ENCODE measurements at regions not wholly inside any gene's neighbourhood (a gene's known extent, or its start where the extent isn't known, plus 50 kb on each side); places are given as distances from the start of the nearest gene placed in this dataset.

DNA sequence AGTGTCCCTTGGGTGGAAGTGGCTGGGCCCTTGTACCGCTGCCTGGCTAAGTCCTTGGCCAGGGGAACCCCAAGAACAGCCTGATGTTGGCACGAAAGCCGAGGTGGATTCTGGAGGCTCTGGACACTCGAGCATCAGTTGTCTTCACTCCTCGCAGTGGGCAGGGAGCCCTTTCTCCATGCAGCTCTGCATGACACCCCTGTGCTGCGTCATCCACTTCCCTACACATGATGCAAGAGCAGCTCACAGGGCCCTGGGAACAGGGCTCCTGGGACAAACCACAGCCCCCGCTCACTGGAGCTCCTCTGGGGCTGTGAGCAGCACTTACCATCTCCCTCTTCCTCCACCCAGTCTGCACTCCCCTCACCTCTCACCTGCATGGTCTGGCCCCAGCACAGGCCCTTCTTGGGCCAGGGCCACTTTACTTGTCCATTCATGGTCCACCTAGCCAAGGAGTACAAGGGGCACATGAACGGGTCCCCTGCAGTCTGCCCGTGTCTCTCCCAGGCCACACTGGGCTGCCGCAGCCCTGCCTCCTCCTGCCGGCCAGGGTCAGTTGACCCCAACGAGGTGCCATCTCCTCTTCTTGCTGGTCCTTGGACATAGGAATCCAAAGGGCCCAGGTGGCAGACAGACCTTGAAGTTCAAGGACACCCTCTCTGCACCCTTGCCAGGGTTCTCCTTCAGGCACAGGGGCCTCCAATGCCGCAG is 66.5 kb downstream of the IGF2 start:
- ChIA-PET CTCF (no interaction called here), POLR2A (no interaction called here)
- BruUV-seq (replicated peaks), result no TSS peak
- Histone ChIP-seq H4K20me1 (replicated peaks; ENCODE audit: control insufficient read depth, extremely low read depth, insufficient read depth, low read length) (no peaks in the 10 kb centered on the region), H3K27ac (ENCODE audit: insufficient read depth, low read depth, low read length) (no peak overlapping the region), H2AFZ (ENCODE audit: low read depth, low read length) (no peak overlapping the region), H3K9ac (replicated peaks; ENCODE audit: extremely low read depth, insufficient read depth, low read length) (no peak overlapping the region), H3K4me2 (ENCODE audit: insufficient read depth, low read length) (no peak overlapping the region), H3K9me3 (replicated peaks; ENCODE audit: control insufficient read depth, insufficient read depth, low read length) (no peaks in the 10 kb centered on the region), H3K27me3 (ENCODE audit: control insufficient read depth in 2 of 2, insufficient read depth in 2 of 2, low read length in 2 of 2) (peaks cover 12 to 13% of the 10 kb centered on the region in 2 experiments), H3K4me3 (replicated peaks in 1 of 3; ENCODE audit: insufficient read depth in 1 of 3, low read depth in 1 of 3, low read length in 3 of 3) (no peak overlapping the region), H3K4me1 (ENCODE audit: control insufficient read depth, extremely low read depth, insufficient read depth, low read length) (peaks cover 13% of the 10 kb centered on the region), H3K9me1 (replicated peaks; ENCODE audit: control insufficient read depth, extremely low read depth, insufficient read depth, low read length) (no peaks in the 10 kb centered on the region), H3K36me3 (ENCODE audit: control insufficient read depth in 2 of 2, extremely low read depth in 1 of 2, insufficient read depth in 2 of 2, low read length in 2 of 2) (no peaks in the 10 kb centered on the region), H3K79me2 (ENCODE audit: control insufficient read depth, insufficient read depth, low read length) (no peaks in the 10 kb centered on the region)
- DNase-seq (ENCODE audit: low read depth, low spot score), result no peak
- TF ChIP-seq FOS (IDR thresholded peaks at IDR 0.05; ENCODE audit: borderline replicate concordance, insufficient read depth, low read length), result no peak
- TF ChIP-seq, protein P1, sequence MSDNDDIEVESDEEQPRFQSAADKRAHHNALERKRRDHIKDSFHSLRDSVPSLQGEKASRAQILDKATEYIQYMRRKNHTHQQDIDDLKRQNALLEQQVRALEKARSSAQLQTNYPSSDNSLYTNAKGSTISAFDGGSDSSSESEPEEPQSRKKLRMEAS (IDR thresholded peaks at IDR 0.05; ENCODE audit: insufficient read depth, insufficient read length), result no peak
- no peak for TF ChIP-seq JUN (IDR thresholded peaks at IDR 0.05; ENCODE audit: borderline replicate concordance, insufficient read depth, insufficient read length, low read depth)
- no peak for TF ChIP-seq EZH2 (IDR thresholded peaks at IDR 0.05; ENCODE audit: borderline replicate concordance, low read depth, low read length, severe bottlenecking)
- TF ChIP-seq GATA2 (IDR thresholded peaks at IDR 0.05; ENCODE audit: insufficient read depth, insufficient read length, low read depth, low read length), result no peak
- no peak for TF ChIP-seq MYC (IDR thresholded peaks at IDR 0.05; ENCODE audit: low read depth, low read length)
- no peak for TF ChIP-seq POLR2A (IDR thresholded peaks at IDR 0.05; ENCODE audit: low read depth, low read length)
- no peak for FAIRE-seq
- intact Hi-C loops (cut with micrococcal nuclease) (no loop called here), dilution Hi-C loops (cut with MboI; ENCODE audit: extremely low pct_ligation_motif_present, low sequenced_read_pairs) (no loop called here)

DNA sequence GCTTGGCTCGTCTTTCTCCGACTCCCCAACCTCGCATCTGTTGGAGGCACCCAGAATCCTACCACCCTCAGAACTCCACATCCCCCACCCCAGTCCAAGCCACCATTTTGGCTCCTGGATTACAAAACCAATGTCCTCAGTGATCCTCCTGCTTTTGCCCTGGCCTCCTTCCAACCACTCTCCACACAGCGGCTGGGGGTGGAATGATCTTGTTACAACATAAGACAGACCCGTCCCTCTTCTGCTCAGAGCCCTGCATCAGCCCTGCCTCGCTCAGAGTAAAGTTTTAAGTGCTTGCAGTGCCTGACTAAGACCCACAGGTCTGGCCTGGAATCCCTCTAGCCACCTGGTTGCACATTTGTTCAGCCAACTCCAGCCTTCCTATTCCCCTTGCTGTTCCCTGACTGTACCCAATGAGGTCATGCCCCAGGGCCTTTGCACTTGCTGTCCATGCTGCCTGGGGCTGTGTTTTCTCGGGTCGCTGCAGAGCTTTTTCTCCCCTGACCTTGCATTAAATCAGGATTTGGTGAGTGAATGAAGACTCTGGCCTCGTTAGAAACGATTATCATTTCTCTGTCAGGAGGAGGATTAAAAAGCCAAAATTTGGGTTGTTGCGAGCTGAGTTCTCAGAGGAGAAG is 67.3 kb downstream of the IGF2 start:
- Histone ChIP-seq H3K27ac (ENCODE audit: insufficient read depth, low read depth, low read length) (no peak overlapping the region), H3K4me2 (ENCODE audit: insufficient read depth, low read length) (no peak overlapping the region), H3K4me1 (ENCODE audit: control insufficient read depth, extremely low read depth, insufficient read depth, low read length) (peaks cover 6% of the 10 kb centered on the region), H3K27me3 (ENCODE audit: control insufficient read depth in 2 of 2, insufficient read depth in 2 of 2, low read length in 2 of 2) (peaks cover 15 to 17% of the 10 kb centered on the region in 2 experiments), H3K9ac (replicated peaks; ENCODE audit: extremely low read depth, insufficient read depth, low read length) (no peak overlapping the region), H3K9me3 (replicated peaks; ENCODE audit: control insufficient read depth, insufficient read depth, low read length) (no peaks in the 10 kb centered on the region), H3K79me2 (ENCODE audit: control insufficient read depth, insufficient read depth, low read length) (no peaks in the 10 kb centered on the region), H3K36me3 (ENCODE audit: control insufficient read depth in 2 of 2, extremely low read depth in 1 of 2, insufficient read depth in 2 of 2, low read length in 2 of 2) (no peaks in the 10 kb centered on the region), H2AFZ (ENCODE audit: low read depth, low read length) (no peak overlapping the region), H3K4me3 (replicated peaks in 1 of 3; ENCODE audit: insufficient read depth in 1 of 3, low read depth in 1 of 3, low read length in 3 of 3) (no peak overlapping the region), H4K20me1 (replicated peaks; ENCODE audit: control insufficient read depth, extremely low read depth, insufficient read depth, low read length) (no peaks in the 10 kb centered on the region), H3K9me1 (replicated peaks; ENCODE audit: control insufficient read depth, extremely low read depth, insufficient read depth, low read length) (no peaks in the 10 kb centered on the region)
- FAIRE-seq, result no peak
- no peak for TF ChIP-seq EZH2 (IDR thresholded peaks at IDR 0.05; ENCODE audit: borderline replicate concordance, low read depth, low read length, severe bottlenecking)
- no peak for TF ChIP-seq GATA2 (IDR thresholded peaks at IDR 0.05; ENCODE audit: insufficient read depth, insufficient read length, low read depth, low read length)
- TF ChIP-seq, protein P1 (IDR thresholded peaks at IDR 0.05; ENCODE audit: insufficient read depth, insufficient read length), result no peak
- TF ChIP-seq, protein P2, sequence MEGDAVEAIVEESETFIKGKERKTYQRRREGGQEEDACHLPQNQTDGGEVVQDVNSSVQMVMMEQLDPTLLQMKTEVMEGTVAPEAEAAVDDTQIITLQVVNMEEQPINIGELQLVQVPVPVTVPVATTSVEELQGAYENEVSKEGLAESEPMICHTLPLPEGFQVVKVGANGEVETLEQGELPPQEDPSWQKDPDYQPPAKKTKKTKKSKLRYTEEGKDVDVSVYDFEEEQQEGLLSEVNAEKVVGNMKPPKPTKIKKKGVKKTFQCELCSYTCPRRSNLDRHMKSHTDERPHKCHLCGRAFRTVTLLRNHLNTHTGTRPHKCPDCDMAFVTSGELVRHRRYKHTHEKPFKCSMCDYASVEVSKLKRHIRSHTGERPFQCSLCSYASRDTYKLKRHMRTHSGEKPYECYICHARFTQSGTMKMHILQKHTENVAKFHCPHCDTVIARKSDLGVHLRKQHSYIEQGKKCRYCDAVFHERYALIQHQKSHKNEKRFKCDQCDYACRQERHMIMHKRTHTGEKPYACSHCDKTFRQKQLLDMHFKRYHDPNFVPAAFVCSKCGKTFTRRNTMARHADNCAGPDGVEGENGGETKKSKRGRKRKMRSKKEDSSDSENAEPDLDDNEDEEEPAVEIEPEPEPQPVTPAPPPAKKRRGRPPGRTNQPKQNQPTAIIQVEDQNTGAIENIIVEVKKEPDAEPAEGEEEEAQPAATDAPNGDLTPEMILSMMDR (IDR thresholded peaks at IDR 0.05; ENCODE audit: extremely low read depth in 1 of 2, insufficient read depth in 1 of 2, low read depth in 1 of 2, low read length in 2 of 2), result no peak
- TF ChIP-seq MYC (IDR thresholded peaks at IDR 0.05; ENCODE audit: low read depth, low read length), result no peak
- TF ChIP-seq JUN (IDR thresholded peaks at IDR 0.05; ENCODE audit: borderline replicate concordance, insufficient read depth, insufficient read length, low read depth), result no peak
- no peak for TF ChIP-seq POLR2AphosphoS5 (IDR thresholded peaks at IDR 0.05; ENCODE audit: insufficient read depth, low read depth, low read length)
- TF ChIP-seq FOS (IDR thresholded peaks at IDR 0.05; ENCODE audit: borderline replicate concordance, insufficient read depth, low read length), result no peak
- TF ChIP-seq POLR2A (IDR thresholded peaks at IDR 0.05; ENCODE audit: low read depth, low read length), result no peak
- no TSS peak for BruUV-seq (replicated peaks)
- CTCF ChIA-PET, result no interaction called here
- intact Hi-C loops (cut with micrococcal nuclease), result no loop called here
- dilution Hi-C loops (cut with MboI; ENCODE audit: extremely low pct_ligation_motif_present, low sequenced_read_pairs), result no loop called here
- POLR2A ChIA-PET, result no interaction called here
- no peak for DNase-seq (ENCODE audit: low read depth, low spot score)

Data from endothelial cell of umbilical vein (primary cell).